MM.1S (cell line): ENCODE measurements at regions not wholly inside any gene's neighbourhood (a gene's known extent, or its start where the extent isn't known, plus 50 kb on each side); places are given as distances from the start of the nearest gene placed in this dataset.

ENCODE experiments used
- DNase-seq: peaks from one replicate; pipeline ENCODE4 v3.0.0-alpha.2; 2015
- H2AFZ ChIP-seq: fragments of 300-600 bp; sonication (generic); 2 replicates; pipeline ENCODE4 v1.6.0; 2016; ENCODE audit warnings: antibody characterized with exemption, low read length
- H3F3A ChIP-seq: fragments of 300-600 bp; sonication (generic); 2 replicates; pipeline ENCODE4 v1.6.1; 2016; ENCODE audit warnings: mild to moderate bottlenecking, antibody characterized with exemption, low read length, moderate library complexity, mixed read lengths; ENCODE audit not compliant: insufficient read depth
- H3K27ac ChIP-seq: fragments of 300-600 bp; sonication (generic); 2 replicates; pipeline ENCODE4 v1.5.1; 2016; ENCODE audit warnings: mild to moderate bottlenecking, low read length
- H3K27me3 ChIP-seq: fragments of 300-600 bp; sonication (generic); replicated peaks from 2 replicates; pipeline ENCODE4 v1.6.0; 2016; ENCODE audit warnings: low read length; ENCODE audit not compliant: insufficient read depth
- H3K36me3 ChIP-seq: fragments of 300-600 bp; sonication (generic); replicated peaks from 2 replicates; pipeline ENCODE4 v1.6.1; 2016; ENCODE audit warnings: mild to moderate bottlenecking, low read length, mixed read lengths; ENCODE audit not compliant: insufficient read depth
- H3K4me1 ChIP-seq: fragments of 300-600 bp; sonication (generic); 2 replicates; pipeline ENCODE4 v1.6.1; 2016; ENCODE audit warnings: low read length, mixed read lengths
- H3K4me2 ChIP-seq: fragments of 300-600 bp; sonication (generic); 2 replicates; pipeline ENCODE4 v1.6.0; 2016; ENCODE audit warnings: low read depth, low read length
- H3K4me3 ChIP-seq: fragments of 300-600 bp; sonication (generic); 2 replicates; pipeline ENCODE4 v1.5.1; 2016; ENCODE audit warnings: low read length, mixed read lengths
- H3K79me2 ChIP-seq: fragments of 300-600 bp; sonication (generic); 2 replicates; pipeline ENCODE4 v1.6.1; 2016; ENCODE audit warnings: mixed run types, low read length, mixed read lengths
- H3K9ac ChIP-seq: fragments of 300-600 bp; sonication (generic); 2 replicates; pipeline ENCODE4 v1.6.1; 2016; ENCODE audit warnings: low read length, mixed read lengths
- H3K9me2 ChIP-seq: fragments of 300-600 bp; sonication (generic); replicated peaks from 2 replicates; pipeline ENCODE4 v1.6.1; 2016; ENCODE audit warnings: mild to moderate bottlenecking, low read length, mixed read lengths; ENCODE audit not compliant: insufficient read depth
- H3K9me3 ChIP-seq: fragments of 300-600 bp; sonication (generic); replicated peaks from 2 replicates; pipeline ENCODE4 v1.6.1; 2016; ENCODE audit warnings: mild to moderate bottlenecking, low read length, mixed read lengths; ENCODE audit not compliant: insufficient read depth
- H4K20me1 ChIP-seq: fragments of 300-600 bp; sonication (generic); 2 replicates; pipeline ENCODE4 v1.6.1; 2016; ENCODE audit warnings: mild to moderate bottlenecking, low read length, moderate library complexity, mixed read lengths; ENCODE audit not compliant: insufficient read depth
- CTCF ChIP-seq: fragments of 300-600 bp; sonication (generic); IDR thresholded peaks from 2 replicates; pipeline ENCODE4 v1.5.1; 2016; ENCODE audit warnings: antibody characterized with exemption, low read length, mixed read lengths
- EZH2 ChIP-seq: fragments of 300-600 bp; sonication (generic); optimal IDR thresholded peaks from 2 replicates; pipeline ENCODE3; 2017; ENCODE audit warnings: low read depth, mild to moderate bottlenecking, antibody characterized with exemption, low read length, mixed read lengths
- EZH2phosphoT487 ChIP-seq: fragments of 300-600 bp; sonication (generic); IDR thresholded peaks from 2 replicates; pipeline ENCODE4 v1.6.1; 2018; ENCODE audit warnings: antibody characterized with exemption, low read length

- no peak overlapping the region for H3K27ac ChIP-seq
- no peak overlapping the region for H3K4me2 ChIP-seq
- H2AFZ ChIP-seq = no peak overlapping the region
- H3K36me3 ChIP-seq = no peaks in the 10 kb centered on the region
- H4K20me1 ChIP-seq = no peaks in the 10 kb centered on the region
- H3K9ac ChIP-seq = no peak overlapping the region
- no peaks in the 10 kb centered on the region for H3K27me3 ChIP-seq
- H3K9me2 ChIP-seq = no peaks in the 10 kb centered on the region
- H3K9me3 ChIP-seq = no peaks in the 10 kb centered on the region
- H3K4me1 ChIP-seq = no peaks in the 10 kb centered on the region
- no peaks in the 10 kb centered on the region for H3K79me2 ChIP-seq
- no peaks in the 10 kb centered on the region for H3F3A ChIP-seq
- TF ChIP-seq EZH2 (no peak), CTCF (no peak), EZH2phosphoT487 (no peak)
- no peak for DNase-seq
- H3K4me3 ChIP-seq = no peak overlapping the region
These were observed 156.0 kb downstream of the SLC25A46 start for GRCh38 chr5:110894805-110895204.

GRCh38 chr5:110896901-110897300 lies 158.1 kb downstream of the SLC25A46 start:
- Histone ChIP-seq H3K4me1 (no peaks in the 10 kb centered on the region), H3K27ac (no peak overlapping the region), H3K4me3 (no peak overlapping the region), H3K27me3 (no peaks in the 10 kb centered on the region), H3K4me2 (no peak overlapping the region), H3K79me2 (no peaks in the 10 kb centered on the region), H4K20me1 (no peaks in the 10 kb centered on the region), H3K36me3 (no peaks in the 10 kb centered on the region), H2AFZ (no peak overlapping the region), H3K9ac (no peak overlapping the region), H3K9me2 (no peaks in the 10 kb centered on the region), H3F3A (no peaks in the 10 kb centered on the region), H3K9me3 (no peaks in the 10 kb centered on the region)
- TF ChIP-seq EZH2 = no peak
- no peak for TF ChIP-seq CTCF
- no peak for TF ChIP-seq EZH2phosphoT487
- no peak for DNase-seq

- no peak overlapping the region for H3K4me3 ChIP-seq
- no peak overlapping the region for H2AFZ ChIP-seq
- no peaks in the 10 kb centered on the region for H3K27me3 ChIP-seq
- H3K36me3 ChIP-seq = no peaks in the 10 kb centered on the region
- H4K20me1 ChIP-seq = no peaks in the 10 kb centered on the region
- no peaks in the 10 kb centered on the region for H3K9me2 ChIP-seq
- H3K4me2 ChIP-seq = no peak overlapping the region
- TF ChIP-seq CTCF (no peak), EZH2 (no peak), EZH2phosphoT487 (no peak)
- no peak for DNase-seq
- no peaks in the 10 kb centered on the region for H3F3A ChIP-seq
- no peaks in the 10 kb centered on the region for H3K9me3 ChIP-seq
- no peak overlapping the region for H3K9ac ChIP-seq
- no peak overlapping the region for H3K27ac ChIP-seq
- no peaks in the 10 kb centered on the region for H3K79me2 ChIP-seq
- H3K4me1 ChIP-seq = no peaks in the 10 kb centered on the region
These were observed 161.0 kb downstream of the SLC25A46 start for GRCh38 chr5:110899566-110900412.
